ENCODE measurements at regions not wholly inside any gene's neighbourhood (a gene's known extent, or its start where the extent isn't known, plus 50 kb on each side); places are given as distances from the start of the nearest gene placed in this dataset.

GRCh38 chr1:99589186-99589636 is 56.7 kb upstream of the PALMD start:
- no peak overlapping the region for H3K4me3 ChIP-seq (ENCODE audit: low read depth, low read length)
- no peak for TF ChIP-seq CTCF (IDR thresholded peaks at IDR 0.05; ENCODE audit: low read depth, low read length)
- TF ChIP-seq POLR2A (IDR thresholded peaks at IDR 0.05; ENCODE audit: extremely low read depth, insufficient read length): no peak
- no peak for TF ChIP-seq MAX (IDR thresholded peaks at IDR 0.05; ENCODE audit: low read depth, low read length)
- TF ChIP-seq MYC (IDR thresholded peaks at IDR 0.05; ENCODE audit: low read depth, low read length): no peak
- DNase-seq (ENCODE audit: low read depth): no peak

- no peak for TF ChIP-seq MAX (IDR thresholded peaks at IDR 0.05; ENCODE audit: low read depth, low read length)
- TF ChIP-seq MYC (IDR thresholded peaks at IDR 0.05; ENCODE audit: low read depth, low read length): no peak
- no peak for TF ChIP-seq CTCF (IDR thresholded peaks at IDR 0.05; ENCODE audit: low read depth, low read length)
- no peak for TF ChIP-seq POLR2A (IDR thresholded peaks at IDR 0.05; ENCODE audit: extremely low read depth, insufficient read length)
- DNase-seq (ENCODE audit: low read depth): no peak
- H3K4me3 ChIP-seq (ENCODE audit: low read depth, low read length): no peak overlapping the region
These were observed 55.2 kb upstream of the PALMD start for GRCh38 chr1:99590578-99591209.

GRCh38 chr1:99591886-99592285 is 54.0 kb upstream of the PALMD start:
- H3K4me3 ChIP-seq (ENCODE audit: low read depth, low read length): no peak overlapping the region
- TF ChIP-seq MYC (IDR thresholded peaks at IDR 0.05; ENCODE audit: low read depth, low read length) (no peak), CTCF (IDR thresholded peaks at IDR 0.05; ENCODE audit: low read depth, low read length) (no peak)
- no peak for DNase-seq (ENCODE audit: low read depth)

GRCh38 chr1:99594205-99594604 is 51.7 kb upstream of the PALMD start:
- no peak overlapping the region for H3K4me3 ChIP-seq (ENCODE audit: low read depth, low read length)
- TF ChIP-seq CTCF (IDR thresholded peaks at IDR 0.05; ENCODE audit: low read depth, low read length) (no peak), MYC (IDR thresholded peaks at IDR 0.05; ENCODE audit: low read depth, low read length) (no peak), MAX (IDR thresholded peaks at IDR 0.05; ENCODE audit: low read depth, low read length) (no peak), POLR2A (IDR thresholded peaks at IDR 0.05; ENCODE audit: extremely low read depth, insufficient read length) (no peak)
- no peak for DNase-seq (ENCODE audit: low read depth)

GRCh38 chr1:99595041-99595440 is 50.9 kb upstream of the PALMD start:
- DNase-seq (ENCODE audit: low read depth): no peak
- no peak overlapping the region for H3K4me3 ChIP-seq (ENCODE audit: low read depth, low read length)
- TF ChIP-seq CTCF (IDR thresholded peaks at IDR 0.05; ENCODE audit: low read depth, low read length): no peak
- TF ChIP-seq POLR2A (IDR thresholded peaks at IDR 0.05; ENCODE audit: extremely low read depth, insufficient read length): no peak
- TF ChIP-seq MAX (IDR thresholded peaks at IDR 0.05; ENCODE audit: low read depth, low read length): no peak
- no peak for TF ChIP-seq MYC (IDR thresholded peaks at IDR 0.05; ENCODE audit: low read depth, low read length)

GRCh38 chr1:99595441-99595840 is 50.5 kb upstream of the PALMD start:
- no peak overlapping the region for H3K4me3 ChIP-seq (ENCODE audit: low read depth, low read length)
- DNase-seq (ENCODE audit: low read depth): no peak
- TF ChIP-seq POLR2A (IDR thresholded peaks at IDR 0.05; ENCODE audit: extremely low read depth, insufficient read length) (no peak), CTCF (IDR thresholded peaks at IDR 0.05; ENCODE audit: low read depth, low read length) (no peak), MAX (IDR thresholded peaks at IDR 0.05; ENCODE audit: low read depth, low read length) (no peak)
